Retina (tissue), 1 donor: ENCODE measurements at regions not wholly inside any gene's neighbourhood (a gene's known extent, or its start where the extent isn't known, plus 50 kb on each side); places are given as distances from the start of the nearest gene placed in this dataset.

Experiments used
- DNase-seq: peaks from one replicate; pipeline ENCODE4 v3.0.0-alpha.2; 2016

DNA sequence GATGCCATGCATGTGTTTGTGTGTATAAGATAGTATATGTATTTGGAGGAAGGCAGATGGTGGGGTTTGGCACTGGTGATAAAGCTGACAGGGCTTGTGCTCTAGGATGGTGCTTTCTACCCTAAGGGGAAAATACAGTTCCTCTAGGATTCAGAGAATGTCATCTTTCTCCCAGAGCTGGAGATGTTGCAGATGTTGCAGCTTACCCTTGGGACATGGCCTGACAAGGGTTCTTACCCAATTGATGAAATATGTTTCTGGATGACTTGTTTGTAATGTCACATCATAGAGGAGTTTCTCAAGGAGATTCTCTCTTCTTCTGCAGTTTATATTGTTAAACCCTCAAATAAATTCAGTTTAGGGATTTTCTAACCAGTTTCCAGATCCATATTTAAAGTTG, 52.5 kb upstream of the PITX2 start:
- no peak for DNase-seq

DNA sequence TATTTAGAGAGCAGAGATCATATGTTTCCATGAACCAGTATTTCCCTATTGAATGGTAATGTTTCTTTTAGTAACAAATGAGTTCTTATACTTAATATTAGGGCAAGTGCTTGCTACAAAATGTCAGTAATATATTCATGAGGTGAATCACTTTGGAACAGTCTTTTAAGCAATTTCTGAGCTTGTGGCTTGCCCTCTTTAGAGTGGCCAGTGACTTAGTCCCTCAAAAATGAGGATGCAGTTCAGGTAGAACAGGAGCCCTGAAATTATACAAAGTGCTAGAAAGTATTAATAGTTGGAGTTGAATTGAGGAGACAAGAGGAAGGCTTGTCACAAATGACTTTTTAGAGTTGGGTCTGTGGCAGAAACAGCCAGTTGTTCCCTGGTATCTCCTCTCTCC, 53.4 kb upstream of the PITX2 start:
- no peak for DNase-seq

- DNase-seq, result no peak
Measured at GRCh38 chr4:110678517-110679227, 55.8 kb upstream of the PITX2 start.

- DNase-seq, result no peak
Measured at GRCh38 chr4:110680265-110680664, 57.4 kb upstream of the PITX2 start.

DNA sequence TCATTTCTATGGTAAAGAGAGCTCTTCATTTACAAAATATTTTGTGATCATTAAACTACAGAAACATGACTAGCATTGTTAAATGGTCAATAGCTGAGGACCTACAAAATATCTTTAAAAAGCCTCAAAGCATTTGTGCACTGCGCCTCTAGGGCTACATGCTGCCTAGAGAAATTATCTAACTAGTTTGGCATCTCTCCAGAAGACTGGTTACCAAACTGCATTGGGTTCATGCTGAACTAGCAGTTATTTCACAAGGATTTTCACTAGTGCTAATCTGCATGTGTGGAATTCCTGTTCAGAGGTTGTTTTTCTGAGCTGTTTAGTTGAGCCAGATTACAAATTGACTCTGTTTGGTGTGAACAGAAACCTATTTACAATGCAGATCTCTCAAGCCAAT, 58.5 kb upstream of the PITX2 start:
- no peak for DNase-seq

DNA sequence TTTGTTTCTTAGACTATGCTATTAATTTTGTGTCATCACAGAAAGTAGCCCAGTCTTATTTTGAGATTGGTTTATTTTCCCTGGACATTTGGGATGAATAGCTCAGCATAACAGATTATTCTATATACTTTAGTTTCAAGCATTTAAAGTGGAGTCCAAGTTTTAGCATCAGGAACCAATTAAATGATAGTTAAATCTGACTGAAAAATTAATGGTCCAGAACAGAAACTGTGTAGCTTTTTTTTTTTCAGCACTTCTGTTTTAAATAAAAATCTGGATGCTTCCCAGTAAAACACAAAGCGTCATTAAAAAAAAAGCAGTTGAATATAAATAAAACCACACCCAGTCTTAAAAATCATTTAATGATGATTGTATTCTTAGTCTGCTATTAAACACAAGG, 59.4 kb upstream of the PITX2 start:
- DNase-seq, result no peak

- DNase-seq, result no peak
Measured at GRCh38 chr4:110683601-110684000, 60.7 kb upstream of the PITX2 start.

GRCh38 chr4:110702326-110702725, 79.4 kb upstream of the PITX2 start:
- DNase-seq, result no peak

GRCh38 chr4:110704748-110705439, 82.0 kb upstream of the PITX2 start:
- DNase-seq, result no peak

GRCh38 chr4:110705440-110705782, 82.5 kb upstream of the PITX2 start:
- DNase-seq, result no peak

- no peak for DNase-seq
Measured at GRCh38 chr4:110710070-110710469, 87.2 kb upstream of the PITX2 start.

- no peak for DNase-seq
Measured at GRCh38 chr4:110712486-110712885, 89.6 kb upstream of the PITX2 start.

DNA sequence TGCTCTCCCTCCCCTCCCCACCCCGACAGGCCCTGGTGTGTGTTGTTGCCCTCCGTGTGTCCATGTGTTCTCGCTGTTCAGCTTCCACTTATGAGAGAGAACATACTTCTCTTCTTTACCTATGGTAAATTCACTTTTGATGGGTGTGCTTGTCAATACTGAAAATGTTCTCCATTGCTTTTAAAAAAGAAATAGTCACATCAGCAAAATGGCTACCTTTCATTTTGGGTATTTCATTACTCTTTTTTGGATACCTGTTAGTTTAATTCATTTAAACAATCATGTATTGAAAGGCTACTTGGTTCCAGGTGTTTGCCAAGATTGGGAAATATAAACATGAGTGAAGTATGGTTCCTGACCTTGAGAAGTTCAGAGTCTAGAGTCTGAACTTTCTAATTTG, 107.4 kb upstream of the PITX2 start:
- DNase-seq, result no peak

GRCh38 chr4:110733901-110734300, 111.0 kb upstream of the PITX2 start:
- DNase-seq, result no peak

DNA sequence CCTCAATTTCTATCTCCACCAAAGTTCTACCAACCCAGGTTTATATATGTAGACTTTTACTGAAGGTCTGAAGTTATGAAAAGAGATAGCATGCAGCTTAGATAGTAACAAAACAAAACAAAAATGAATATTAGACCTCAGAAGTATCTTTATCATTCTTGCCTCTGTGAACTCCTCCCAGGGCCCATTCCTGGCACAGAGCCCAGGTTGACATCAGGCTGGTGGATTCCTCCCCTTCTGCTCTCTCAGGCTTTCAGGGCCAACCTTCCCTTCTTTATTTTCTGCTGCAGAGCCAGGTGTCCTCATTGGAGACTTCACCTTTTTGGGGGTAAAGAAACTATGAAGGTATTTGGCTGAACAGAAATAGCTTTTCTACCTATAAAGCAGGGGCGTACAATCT, 112.8 kb upstream of the PITX2 start:
- DNase-seq, result no peak

- DNase-seq, result no peak
Measured at GRCh38 chr4:110737931-110738330, 115.1 kb upstream of the PITX2 start.

GRCh38 chr4:110742143-110742542, 119.3 kb upstream of the PITX2 start:
- no peak for DNase-seq

DNA sequence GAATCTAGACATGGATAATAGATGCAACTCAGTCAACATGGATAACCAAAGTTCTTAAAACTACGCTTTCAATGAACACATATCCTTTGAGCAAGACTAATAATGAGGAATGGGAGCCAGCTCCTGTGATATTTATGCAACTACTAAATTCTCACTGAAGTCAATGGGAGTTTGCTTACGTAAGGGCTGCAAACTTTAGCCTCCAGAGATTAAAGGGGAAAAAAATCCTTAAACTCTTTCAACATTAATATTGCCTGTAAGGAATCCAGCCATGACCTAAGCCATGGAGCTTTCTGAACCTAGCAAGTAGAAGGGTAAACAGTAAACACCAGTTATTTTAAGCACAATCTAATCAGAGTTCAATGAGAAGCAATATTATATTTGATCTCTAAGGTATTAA, 125.2 kb upstream of the PITX2 start:
- no peak for DNase-seq

- DNase-seq, result no peak
Measured at GRCh38 chr4:110751183-110751582, 128.3 kb upstream of the PITX2 start.

- DNase-seq, result no peak
Measured at GRCh38 chr4:110751986-110752385, 129.1 kb upstream of the PITX2 start.

GRCh38 chr4:110753466-110753865, 130.6 kb upstream of the PITX2 start:
- no peak for DNase-seq

GRCh38 chr4:110754716-110755115, 131.8 kb upstream of the PITX2 start:
- DNase-seq, result no peak

GRCh38 chr4:110769578-110769977, 146.7 kb upstream of the PITX2 start:
- DNase-seq, result no peak

GRCh38 chr4:110770353-110770752, 147.5 kb upstream of the PITX2 start:
- no peak for DNase-seq

- DNase-seq, result no peak
Measured at GRCh38 chr4:110778521-110778920, 155.6 kb upstream of the PITX2 start.
